Parathyroid adenoma (tissue), 2 donors: ENCODE measurements at regions not wholly inside any gene's neighbourhood (a gene's known extent, or its start where the extent isn't known, plus 50 kb on each side); places are given as distances from the start of the nearest gene placed in this dataset.

Experiments used
- H2AFZ ChIP-seq: fragments of 300-600 bp; sonication (generic); one replicate; pipeline ENCODE4 v1.7.0; 2017; ENCODE audit warnings: antibody characterized with exemption, mild to moderate bottlenecking
- H3K27ac ChIP-seq: fragments of 300-600 bp; sonication (generic); one replicate; pipeline ENCODE4 v1.7.0; 2017
- H3K27me3 ChIP-seq: fragments of 300-600 bp; sonication (generic); one replicate; pipeline ENCODE4 v1.7.0; 2017; ENCODE audit warnings: low read length; ENCODE audit not compliant: control insufficient read depth, insufficient read depth
- H3K36me3 ChIP-seq: fragments of 300-600 bp; sonication (generic); one replicate; pipeline ENCODE4 v1.7.0; 2017; ENCODE audit warnings: low read length; ENCODE audit not compliant: control insufficient read depth, insufficient read depth
- H3K4me1 ChIP-seq: fragments of 300-600 bp; sonication (generic); one replicate; pipeline ENCODE4 v1.7.0; 2017; ENCODE audit warnings: control low read depth
- H3K4me2 ChIP-seq: fragments of 300-600 bp; sonication (generic); one replicate; pipeline ENCODE4 v1.7.0; 2017; ENCODE audit warnings: low read length
- H3K4me3 ChIP-seq: fragments of 300-600 bp; sonication (generic); one replicate; pipeline ENCODE4 v1.7.0; 2017; ENCODE audit warnings: low read depth, low read length
- H3K79me2 ChIP-seq: fragments of 300-600 bp; sonication (generic); one replicate; pipeline ENCODE4 v1.7.0; 2017; ENCODE audit warnings: control low read depth
- H3K9ac ChIP-seq: fragments of 300-600 bp; sonication (generic); one replicate; pipeline ENCODE4 v1.7.0; 2017; ENCODE audit warnings: mild to moderate bottlenecking
- H3K9me3 ChIP-seq: fragments of 300-600 bp; sonication (generic); one replicate; pipeline ENCODE4 v1.7.0; 2017; ENCODE audit warnings: low read length; ENCODE audit not compliant: control insufficient read depth
- CTCF ChIP-seq: fragments of 300-600 bp; sonication (generic); IDR thresholded peaks from one replicate; pipeline ENCODE4 v1.7.0; 2017; ENCODE audit warnings: antibody characterized with exemption, mild to moderate bottlenecking
- donor health status: primary hyperparathyroidism.

GRCh38 chr11:81026032-81026431, 1585.2 kb upstream of the TENM4 start:
- H3K9ac ChIP-seq: no peak overlapping the region
- H3K27me3 ChIP-seq: no peaks in the 10 kb centered on the region
- H3K4me3 ChIP-seq: no peak overlapping the region
- no peak overlapping the region for H3K4me2 ChIP-seq
- no peaks in the 10 kb centered on the region for H3K79me2 ChIP-seq
- no peaks in the 10 kb centered on the region for H3K9me3 ChIP-seq
- no peaks in the 10 kb centered on the region for H3K4me1 ChIP-seq
- TF ChIP-seq CTCF: no peak
- no peaks in the 10 kb centered on the region for H3K36me3 ChIP-seq
- no peak overlapping the region for H2AFZ ChIP-seq
- H3K27ac ChIP-seq: no peak overlapping the region

- no peaks in the 10 kb centered on the region for H3K36me3 ChIP-seq
- H3K79me2 ChIP-seq: no peaks in the 10 kb centered on the region
- no peak overlapping the region for H3K9ac ChIP-seq
- H3K4me2 ChIP-seq: no peak overlapping the region
- H3K4me3 ChIP-seq: no peak overlapping the region
- H3K27me3 ChIP-seq: no peaks in the 10 kb centered on the region
- H3K27ac ChIP-seq: no peak overlapping the region
- H2AFZ ChIP-seq: no peak overlapping the region
- no peaks in the 10 kb centered on the region for H3K4me1 ChIP-seq
- no peak for TF ChIP-seq CTCF
- no peaks in the 10 kb centered on the region for H3K9me3 ChIP-seq
Measured at GRCh38 chr11:81022057-81022456, 1581.2 kb upstream of the TENM4 start.

GRCh38 chr11:81010631-81011030, 1569.8 kb upstream of the TENM4 start:
- Histone ChIP-seq H3K79me2 (no peaks in the 10 kb centered on the region), H3K4me3 (no peak overlapping the region), H3K9me3 (no peaks in the 10 kb centered on the region), H3K27ac (no peak overlapping the region), H3K9ac (no peak overlapping the region), H3K36me3 (no peaks in the 10 kb centered on the region), H3K4me1 (no peaks in the 10 kb centered on the region), H2AFZ (no peak overlapping the region), H3K4me2 (no peak overlapping the region), H3K27me3 (no peaks in the 10 kb centered on the region)
- no peak for TF ChIP-seq CTCF

GRCh38 chr11:81007046-81007445, 1566.2 kb upstream of the TENM4 start:
- Histone ChIP-seq H3K27me3 (no peaks in the 10 kb centered on the region), H3K4me2 (no peak overlapping the region), H3K4me3 (no peak overlapping the region), H3K4me1 (no peaks in the 10 kb centered on the region), H3K27ac (no peak overlapping the region), H3K9me3 (no peaks in the 10 kb centered on the region), H3K36me3 (no peaks in the 10 kb centered on the region), H3K79me2 (no peaks in the 10 kb centered on the region), H3K9ac (no peak overlapping the region), H2AFZ (no peak overlapping the region)
- TF ChIP-seq CTCF: no peak

- Histone ChIP-seq H3K79me2 (no peaks in the 10 kb centered on the region), H3K4me1 (no peaks in the 10 kb centered on the region), H3K4me2 (no peak overlapping the region), H3K4me3 (no peak overlapping the region), H3K9me3 (no peaks in the 10 kb centered on the region), H3K27me3 (no peaks in the 10 kb centered on the region), H3K27ac (no peak overlapping the region), H3K36me3 (no peaks in the 10 kb centered on the region), H3K9ac (no peak overlapping the region), H2AFZ (no peak overlapping the region)
- TF ChIP-seq CTCF: no peak
Measured at GRCh38 chr11:81005595-81005994, 1564.8 kb upstream of the TENM4 start.
